C4-2B (cell line): ENCODE measurements at regions not wholly inside any gene's neighbourhood (a gene's known extent, or its start where the extent isn't known, plus 50 kb on each side); places are given as distances from the start of the nearest gene placed in this dataset.

Source experiments
- ZFX ChIP-seq: fragments of 450-650 bp; IDR thresholded peaks from 2 replicates; pipeline ENCODE4 v1.6.1; 2017
- TF ChIP-seq, protein P1 (sequence below): fragments of 450-650 bp; conservative IDR thresholded peaks from 2 replicates; pipeline ENCODE4 v1.5.1; 2017; ENCODE audit warnings: mild to moderate bottlenecking

DNA sequence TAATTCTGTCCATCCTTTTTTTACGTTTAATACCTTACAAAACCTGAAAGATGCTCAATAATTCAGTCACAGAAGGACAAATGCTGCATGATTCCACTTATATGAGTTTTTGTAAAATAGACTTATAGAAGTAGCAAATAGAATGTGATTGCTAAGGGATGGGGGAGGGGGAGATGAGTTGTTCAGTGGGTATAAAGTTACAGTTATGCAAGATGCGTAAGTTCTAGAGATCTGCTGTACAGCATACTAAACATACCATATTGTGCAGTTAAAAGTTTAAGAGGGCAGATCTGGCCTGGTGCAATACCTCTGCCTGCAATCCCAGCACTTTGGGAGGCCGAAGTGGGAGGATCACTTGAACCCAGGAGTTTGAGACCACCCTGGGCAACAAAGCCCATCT, 78.8 kb downstream of the TET3 start:
- TF ChIP-seq, protein P1, sequence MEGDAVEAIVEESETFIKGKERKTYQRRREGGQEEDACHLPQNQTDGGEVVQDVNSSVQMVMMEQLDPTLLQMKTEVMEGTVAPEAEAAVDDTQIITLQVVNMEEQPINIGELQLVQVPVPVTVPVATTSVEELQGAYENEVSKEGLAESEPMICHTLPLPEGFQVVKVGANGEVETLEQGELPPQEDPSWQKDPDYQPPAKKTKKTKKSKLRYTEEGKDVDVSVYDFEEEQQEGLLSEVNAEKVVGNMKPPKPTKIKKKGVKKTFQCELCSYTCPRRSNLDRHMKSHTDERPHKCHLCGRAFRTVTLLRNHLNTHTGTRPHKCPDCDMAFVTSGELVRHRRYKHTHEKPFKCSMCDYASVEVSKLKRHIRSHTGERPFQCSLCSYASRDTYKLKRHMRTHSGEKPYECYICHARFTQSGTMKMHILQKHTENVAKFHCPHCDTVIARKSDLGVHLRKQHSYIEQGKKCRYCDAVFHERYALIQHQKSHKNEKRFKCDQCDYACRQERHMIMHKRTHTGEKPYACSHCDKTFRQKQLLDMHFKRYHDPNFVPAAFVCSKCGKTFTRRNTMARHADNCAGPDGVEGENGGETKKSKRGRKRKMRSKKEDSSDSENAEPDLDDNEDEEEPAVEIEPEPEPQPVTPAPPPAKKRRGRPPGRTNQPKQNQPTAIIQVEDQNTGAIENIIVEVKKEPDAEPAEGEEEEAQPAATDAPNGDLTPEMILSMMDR: no peak
- TF ChIP-seq ZFX: no peak
